ENCODE measurements at regions not wholly inside any gene's neighbourhood (a gene's known extent, or its start where the extent isn't known, plus 50 kb on each side); places are given as distances from the start of the nearest gene placed in this dataset.

GRCh38 chr12:94743174-94743573, 92.8 kb upstream of the TMCC3 start:
- TF ChIP-seq, protein P1, sequence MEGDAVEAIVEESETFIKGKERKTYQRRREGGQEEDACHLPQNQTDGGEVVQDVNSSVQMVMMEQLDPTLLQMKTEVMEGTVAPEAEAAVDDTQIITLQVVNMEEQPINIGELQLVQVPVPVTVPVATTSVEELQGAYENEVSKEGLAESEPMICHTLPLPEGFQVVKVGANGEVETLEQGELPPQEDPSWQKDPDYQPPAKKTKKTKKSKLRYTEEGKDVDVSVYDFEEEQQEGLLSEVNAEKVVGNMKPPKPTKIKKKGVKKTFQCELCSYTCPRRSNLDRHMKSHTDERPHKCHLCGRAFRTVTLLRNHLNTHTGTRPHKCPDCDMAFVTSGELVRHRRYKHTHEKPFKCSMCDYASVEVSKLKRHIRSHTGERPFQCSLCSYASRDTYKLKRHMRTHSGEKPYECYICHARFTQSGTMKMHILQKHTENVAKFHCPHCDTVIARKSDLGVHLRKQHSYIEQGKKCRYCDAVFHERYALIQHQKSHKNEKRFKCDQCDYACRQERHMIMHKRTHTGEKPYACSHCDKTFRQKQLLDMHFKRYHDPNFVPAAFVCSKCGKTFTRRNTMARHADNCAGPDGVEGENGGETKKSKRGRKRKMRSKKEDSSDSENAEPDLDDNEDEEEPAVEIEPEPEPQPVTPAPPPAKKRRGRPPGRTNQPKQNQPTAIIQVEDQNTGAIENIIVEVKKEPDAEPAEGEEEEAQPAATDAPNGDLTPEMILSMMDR (IDR thresholded peaks at IDR 0.05; ENCODE audit: poor library complexity) = no peak
- no peak for TF ChIP-seq EZH2 (IDR thresholded peaks at IDR 0.05; ENCODE audit: borderline replicate concordance)

Measured in hepatocyte (in vitro differentiated cells).